AG10803 (cell line): ENCODE measurements at regions not wholly inside any gene's neighbourhood (a gene's known extent, or its start where the extent isn't known, plus 50 kb on each side); places are given as distances from the start of the nearest gene placed in this dataset.
A peak's percentile ranks its signal among the peaks of the same experiment; 100 is the strongest.

Source experiments
- DNase-seq: peaks from one replicate; pipeline ENCODE4 v3.0.0; 2010; ENCODE audit warnings: low read depth
- H3K4me3 ChIP-seq: 2 replicates; pipeline ENCODE4 v1.5.1; 2011; ENCODE audit warnings: mild to moderate bottlenecking, low read length, control low read depth
- CTCF ChIP-seq: conservative IDR thresholded peaks from 2 replicates; pipeline ENCODE4 v1.5.1; 2011; ENCODE audit warnings: mild to moderate bottlenecking, low read length, control low read depth, inconsistent platforms

DNA sequence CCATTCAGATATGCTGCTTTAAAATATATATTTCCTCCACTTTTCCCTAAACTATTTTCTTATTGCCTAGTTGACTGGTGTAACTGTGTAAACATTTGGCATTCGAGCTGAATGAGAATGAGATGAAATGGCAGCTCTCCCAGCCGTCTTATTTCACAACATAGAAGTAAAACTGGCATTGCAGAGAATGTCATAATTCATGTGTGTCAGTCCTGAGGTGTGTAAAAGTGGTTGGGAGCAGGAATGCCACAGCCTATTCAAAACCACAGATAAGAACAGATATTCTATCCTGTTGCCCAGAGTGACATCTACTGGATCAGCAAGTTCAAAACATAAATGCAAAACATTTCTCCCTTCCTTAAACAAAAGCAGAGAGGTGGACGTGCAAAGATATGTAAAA lies 565.5 kb upstream of the CHAC2 start:
- H3K4me3 ChIP-seq: no peak overlapping the region
- peak; percentile 46 for TF ChIP-seq CTCF
- DNase-seq: peak; percentile 80

DNA sequence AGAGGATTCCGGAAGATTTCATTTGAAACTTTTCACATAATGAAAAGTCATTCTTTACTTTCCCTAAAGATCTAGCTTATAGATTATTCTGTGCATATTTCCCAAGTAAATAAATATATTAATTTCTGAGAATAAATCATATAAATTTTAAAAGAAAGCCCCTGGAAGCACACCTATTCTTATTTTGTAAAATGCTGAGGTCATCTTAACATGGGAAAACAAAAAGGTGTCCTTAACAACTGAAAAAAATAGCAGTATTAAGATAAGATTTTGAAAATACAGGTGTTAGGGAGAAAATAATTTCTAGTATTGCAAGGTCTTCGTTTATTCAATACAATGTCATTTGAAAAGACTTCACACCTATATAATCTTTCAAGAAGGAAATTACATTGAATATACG lies 567.5 kb upstream of the CHAC2 start:
- H3K4me3 ChIP-seq: no peak overlapping the region
- no peak for TF ChIP-seq CTCF
- DNase-seq: no peak

DNA sequence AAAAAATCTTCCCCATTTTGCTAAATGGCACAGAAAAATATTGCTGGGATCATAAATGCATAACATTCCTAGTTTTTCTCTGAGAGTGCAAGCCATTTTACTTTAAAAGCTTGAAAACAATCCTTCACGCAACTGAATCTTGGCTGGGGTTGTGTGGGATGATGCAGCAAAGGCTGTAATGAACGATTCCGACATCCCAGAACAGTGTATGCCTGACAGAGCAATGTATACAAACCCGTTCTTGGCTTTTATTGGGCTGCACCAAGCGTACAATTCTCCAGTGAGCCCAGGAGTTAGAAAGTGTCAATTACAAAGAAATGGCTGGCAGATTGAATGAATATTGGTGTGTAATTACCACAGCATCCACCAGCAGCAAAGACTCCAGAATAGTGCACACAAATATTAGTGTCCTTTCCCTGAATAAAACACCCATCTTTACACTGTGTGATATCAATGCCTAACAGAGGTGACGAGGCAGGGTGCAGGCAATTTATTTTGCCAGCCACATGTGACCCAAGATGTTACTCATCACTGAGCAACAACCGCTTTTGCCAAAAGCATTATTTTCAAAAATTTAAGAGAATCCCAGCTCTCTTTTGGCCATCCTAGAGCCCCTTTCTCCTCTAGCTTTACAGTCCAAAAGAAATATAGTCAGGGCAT lies 578.6 kb upstream of the CHAC2 start:
- DNase-seq: no peak
- TF ChIP-seq CTCF: no peak
- H3K4me3 ChIP-seq: no peak overlapping the region

DNA sequence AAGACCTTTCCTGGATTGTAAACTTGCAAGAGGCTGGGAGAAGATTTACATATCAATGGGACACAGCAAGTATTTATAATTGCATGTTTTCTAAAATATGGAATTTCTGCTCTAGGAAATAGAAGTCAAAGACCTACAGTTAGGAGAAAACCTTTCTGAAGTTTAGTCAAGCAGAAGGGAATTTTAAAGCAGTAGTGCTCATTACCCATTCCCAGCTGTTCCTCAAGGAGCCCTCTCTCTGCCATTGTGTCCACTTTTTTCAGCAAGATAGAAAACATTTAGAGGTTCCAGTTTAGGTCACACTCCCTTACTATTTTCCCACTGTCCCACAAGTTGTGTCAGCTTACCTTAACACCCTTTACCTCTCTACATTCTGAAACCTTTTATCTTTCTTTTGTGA lies 584.0 kb upstream of the CHAC2 start:
- no peak overlapping the region for H3K4me3 ChIP-seq
- no peak for TF ChIP-seq CTCF
- no peak for DNase-seq

- no peak for TF ChIP-seq CTCF
- no peak overlapping the region for H3K4me3 ChIP-seq
- DNase-seq: no peak
These were observed 585.0 kb upstream of the CHAC2 start for GRCh38 chr2:53182601-53183000.

DNA sequence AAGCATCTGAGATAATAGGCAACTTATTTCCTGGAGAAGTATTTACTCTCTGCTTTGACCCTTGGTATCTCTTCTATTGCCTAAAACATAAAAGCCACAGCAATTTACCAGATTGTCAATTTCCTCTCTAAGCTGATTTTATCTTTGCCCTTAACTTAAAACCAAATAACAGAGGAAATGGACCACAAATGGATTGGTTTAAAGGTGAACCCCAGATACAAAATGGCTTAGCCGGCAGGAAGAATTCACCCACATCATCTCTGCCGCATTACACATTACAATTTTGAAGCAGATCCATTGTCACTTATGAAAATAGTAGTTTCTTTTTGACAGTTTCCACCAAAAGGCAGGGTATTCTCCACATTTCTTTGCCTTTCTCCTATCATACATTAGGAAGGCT lies 585.8 kb upstream of the CHAC2 start:
- no peak for TF ChIP-seq CTCF
- H3K4me3 ChIP-seq: no peak overlapping the region
- no peak for DNase-seq

DNA sequence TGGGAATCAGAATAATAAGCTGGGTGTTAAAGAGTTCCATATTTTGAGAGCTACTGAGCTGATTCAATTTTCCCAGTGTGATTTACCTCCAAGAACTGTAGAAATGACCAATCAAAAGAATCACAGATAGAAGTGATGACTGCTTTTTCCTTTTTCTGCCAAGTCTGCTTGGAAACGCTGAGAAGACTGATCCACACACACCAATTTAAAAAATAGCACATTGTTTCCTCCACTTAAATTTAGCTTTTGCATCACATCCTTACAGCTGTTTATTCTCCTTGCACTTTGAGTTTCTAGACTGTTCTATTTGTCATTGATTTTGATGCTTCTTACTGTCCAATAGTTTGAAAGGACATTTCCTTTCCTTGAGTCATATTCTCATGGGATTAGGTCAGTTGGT lies 590.3 kb upstream of the CHAC2 start:
- no peak for DNase-seq
- no peak overlapping the region for H3K4me3 ChIP-seq
- TF ChIP-seq CTCF: no peak
